Heart right ventricle (tissue), 16 donors: ENCODE measurements at regions not wholly inside any gene's neighbourhood (a gene's known extent, or its start where the extent isn't known, plus 50 kb on each side); places are given as distances from the start of the nearest gene placed in this dataset.

ENCODE experiments used
- ATAC-seq, 8 donors: fragments of 200-7000 bp; cut with Tn5 transposase; one replicate each; pipeline ENCODE4 v1.9.1; 2020; ENCODE audit warnings: mild to moderate bottlenecking in 8 of 8, moderate library complexity in 8 of 8, moderate number of reproducible peaks in 1 of 8
- DNase-seq, 2 donors: peaks; one replicate each; pipeline ENCODE4 v3.0.0-alpha.2; 2020
- H3K27ac ChIP-seq, 10 donors: fragments of 200-600 bp; sonication (generic) in 2 of 10; one replicate each; pipeline versions ENCODE4 v1.5.0 to v1.8.0; 2020 to 2022; ENCODE audit warnings: mild to moderate bottlenecking in 3 of 10
- H3K27me3 ChIP-seq, 7 donors: fragments of 200-600 bp; one replicate each; pipeline ENCODE4 v1.8.0; 2021 to 2022; ENCODE audit warnings: mild to moderate bottlenecking in 2 of 7
- H3K36me3 ChIP-seq, 9 donors: fragments of 200-600 bp; sonication (generic) in 1 of 9; one replicate each; pipeline versions ENCODE4 v1.5.0 to v1.8.0; 2020 to 2022; ENCODE audit warnings: mild to moderate bottlenecking in 2 of 9
- H3K4me1 ChIP-seq, 9 donors: fragments of 200-600 bp; sonication (generic) in 1 of 9; one replicate each; pipeline versions ENCODE4 v1.5.0 to v1.8.0; 2020 to 2022; ENCODE audit warnings: mild to moderate bottlenecking in 4 of 9
- H3K4me3 ChIP-seq, 10 donors: fragments of 200-600 bp; sonication (generic) in 2 of 10; one replicate each; pipeline versions ENCODE4 v1.5.0 to v1.8.0; 2020 to 2022; ENCODE audit warnings: mild to moderate bottlenecking in 7 of 10, moderate library complexity in 2 of 10
- H3K9me3 ChIP-seq, 11 donors: fragments of 200-600 bp in 10 of 11; sonication (generic) in 2 of 11; one replicate each; pipeline versions ENCODE4 v1.5.0 to v1.8.0; 2013 to 2022; ENCODE audit warnings: mild to moderate bottlenecking in 2 of 11, control low read depth in 1 of 11, moderate library complexity in 1 of 11
- WGBS, 2 donors: extraction: QIAGEN DNeasy Blood & Tissue Kit; methylation state at CpG; one replicate each; pipeline ENCODE4 v1.1.7; 2013; ENCODE audit warnings: inconsistent platforms in 1 of 2; 5-methylcytosine and 5-hydroxymethylcytosine counted together
- intact Hi-C, 10 donors: fragments of 100-400 bp; cut with DNase I; formaldehyde crosslinking; loops; one replicate each; pipeline versions ENCODE4 v1.11.1 to v1.14.2; 2022
- TF ChIP-seq, protein P1 (sequence below), 9 donors: fragments of 200-600 bp; sonication (generic) in 2 of 9; IDR thresholded peaks; one replicate each; pipeline versions ENCODE4 v1.5.0 to v1.8.0; 2021 to 2022; ENCODE audit warnings: antibody characterized with exemption in 9 of 9, mild to moderate bottlenecking in 5 of 9, moderate library complexity in 1 of 9
- donor health status: Arrhythmogenic right ventricular cardiomyopathy.
- donor health status: ischemic (EF 13 %, LVEDD 7.1; RV severe dilation, severe dysfunction).
- donor health status: healthy with polysubstance abuse.
- donor health status: DM: no; HTN: yes; CAD: no.
- donor health status: DM: no; HTN: no; CAD: no.
- donor health status: ischemic (EF 25% LVEDD 6.9; RV normal size, moderate dysfunction).
- donor health status: ischemic (EF 25% LVEDD 5.7; RV mildly dilated, moderate dysfunction).
- donor health status: healthy.
- donor health status: DM: yes; HTN: yes; CAD: no.
- donor health status: Ischemic cardiomyopathy.
- donor health status: ischemic (EF 35%, LVEDD 5.7; RV mildly dilated, moderate dysfunction).
- donor health status: nonischemic (EF 11% LVEDD 7.7; RV severe dilation, severe dysfunction).
- donor health status: DM: yes; HTN: yes; CAD: no.
- donor health status: PGD.
- donor health status: ischemic (EF 29% LVEDD 5.4; RV normal size, mild dysfunction).
- donor health status: nonischemic (EF 23%, LVEDD 6.1; RV moderate dilation, normal function).

DNA sequence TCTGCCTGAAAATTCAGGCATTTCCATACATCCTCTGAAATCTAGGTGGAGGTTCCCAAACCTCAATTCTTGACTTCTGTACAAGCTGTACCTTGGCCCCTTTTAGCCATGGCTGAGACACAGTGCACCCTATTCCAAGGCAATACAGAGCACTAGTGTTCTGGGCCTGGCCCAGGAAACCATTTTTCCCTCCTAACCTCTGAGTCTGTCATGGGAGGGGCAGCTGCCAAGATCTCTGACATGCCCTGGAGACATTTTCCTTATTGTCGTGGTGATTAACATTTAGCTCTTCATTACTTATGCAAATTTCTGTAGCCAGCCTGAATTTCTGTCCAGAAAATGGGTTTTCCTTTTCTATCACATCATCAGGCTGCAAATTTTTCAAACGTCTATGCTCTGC, 248.0 kb upstream of the RGS18 start:
- no peaks in the 10 kb centered on the region for H3K4me1 ChIP-seq
- WGBS, 2 donors: 60 to 77% methylated on average over 2 of the region's 2 CpGs
- TF ChIP-seq, protein P1, sequence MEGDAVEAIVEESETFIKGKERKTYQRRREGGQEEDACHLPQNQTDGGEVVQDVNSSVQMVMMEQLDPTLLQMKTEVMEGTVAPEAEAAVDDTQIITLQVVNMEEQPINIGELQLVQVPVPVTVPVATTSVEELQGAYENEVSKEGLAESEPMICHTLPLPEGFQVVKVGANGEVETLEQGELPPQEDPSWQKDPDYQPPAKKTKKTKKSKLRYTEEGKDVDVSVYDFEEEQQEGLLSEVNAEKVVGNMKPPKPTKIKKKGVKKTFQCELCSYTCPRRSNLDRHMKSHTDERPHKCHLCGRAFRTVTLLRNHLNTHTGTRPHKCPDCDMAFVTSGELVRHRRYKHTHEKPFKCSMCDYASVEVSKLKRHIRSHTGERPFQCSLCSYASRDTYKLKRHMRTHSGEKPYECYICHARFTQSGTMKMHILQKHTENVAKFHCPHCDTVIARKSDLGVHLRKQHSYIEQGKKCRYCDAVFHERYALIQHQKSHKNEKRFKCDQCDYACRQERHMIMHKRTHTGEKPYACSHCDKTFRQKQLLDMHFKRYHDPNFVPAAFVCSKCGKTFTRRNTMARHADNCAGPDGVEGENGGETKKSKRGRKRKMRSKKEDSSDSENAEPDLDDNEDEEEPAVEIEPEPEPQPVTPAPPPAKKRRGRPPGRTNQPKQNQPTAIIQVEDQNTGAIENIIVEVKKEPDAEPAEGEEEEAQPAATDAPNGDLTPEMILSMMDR (IDR thresholded peaks at IDR 0.05): no peak

GRCh38 chr1:191912517-191912916, 245.7 kb upstream of the RGS18 start:
- 88 to 89% methylated on average over 1 of the region's 1 CpG for WGBS, 2 donors
- ATAC-seq (no peak), DNase-seq (no peak)
- peaks cover 0 to 3% (median 0%) of the 10 kb centered on the region in 11 donors for H3K9me3 ChIP-seq
- no peak overlapping the region for H3K27ac ChIP-seq
- intact Hi-C loops: no loop called here
- no peaks in the 10 kb centered on the region for H3K36me3 ChIP-seq
- no peaks in the 10 kb centered on the region for H3K27me3 ChIP-seq
- H3K4me3 ChIP-seq: no peak overlapping the region
- TF ChIP-seq, protein P1 (IDR thresholded peaks at IDR 0.05): no peak
- no peaks in the 10 kb centered on the region for H3K4me1 ChIP-seq

More for the DNA sequence above, 248.0 kb upstream of the RGS18 start:
- Histone ChIP-seq H3K4me3 (no peak overlapping the region), H3K9me3 (peaks cover 0 to 3% (median 0%) of the 10 kb centered on the region in 11 donors), H3K27ac (no peak overlapping the region), H3K27me3 (no peaks in the 10 kb centered on the region), H3K36me3 (no peaks in the 10 kb centered on the region)
- DNase-seq (no peak), ATAC-seq (no peak)
- intact Hi-C loops: no loop called here

- DNase-seq: no peak
- Histone ChIP-seq H3K4me1 (no peaks in the 10 kb centered on the region), H3K27me3 (no peaks in the 10 kb centered on the region), H3K9me3 (peaks cover 0 to 3% (median 0%) of the 10 kb centered on the region in 11 donors), H3K36me3 (no peaks in the 10 kb centered on the region), H3K4me3 (no peak overlapping the region), H3K27ac (no peak overlapping the region)
- TF ChIP-seq, protein P1 (IDR thresholded peaks at IDR 0.05): no peak
- no peak for ATAC-seq
- intact Hi-C loops: no loop called here
Measured at GRCh38 chr1:191913260-191913977, 244.8 kb upstream of the RGS18 start.

GRCh38 chr1:191929383-191929782, 228.9 kb upstream of the RGS18 start:
- TF ChIP-seq, protein P1 (IDR thresholded peaks at IDR 0.05): no peak
- no peaks in the 10 kb centered on the region for H3K4me1 ChIP-seq
- H3K27me3 ChIP-seq: no peaks in the 10 kb centered on the region
- peaks cover 0 to 28% (median 6%) of the 10 kb centered on the region in 11 donors for H3K9me3 ChIP-seq
- H3K4me3 ChIP-seq: no peak overlapping the region
- H3K36me3 ChIP-seq: no peaks in the 10 kb centered on the region
- H3K27ac ChIP-seq: no peak overlapping the region
- DNase-seq: no peak
- ATAC-seq: no peak
- intact Hi-C loops: no loop called here
- 58 to 79% methylated on average over 1 of the region's 1 CpG for whole genome bisulfite sequencing, 2 donors
